Cardiac muscle cell (in vitro differentiated cells and primary cell): ENCODE measurements at regions not wholly inside any gene's neighbourhood (a gene's known extent, or its start where the extent isn't known, plus 50 kb on each side); places are given as distances from the start of the nearest gene placed in this dataset.

Experiments used
- DNase-seq, 2 donors: peaks; one replicate each; pipeline versions ENCODE4 v3.0.0 to v3.0.0-alpha.2; 2010 to 2017; ENCODE audit warnings: low read depth in 1 of 2, low spot score in 1 of 2
- H3K27ac ChIP-seq: fragments of 200-600 bp; sonication (generic); 2 replicates; pipeline ENCODE4 v1.5.1; 2016
- H3K27me3 ChIP-seq: fragments of 200-600 bp; sonication (generic); 2 replicates; pipeline ENCODE4 v1.6.0; 2016; ENCODE audit warnings: control low read depth
- H3K36me3 ChIP-seq: fragments of 200-600 bp; sonication (generic); 2 replicates; pipeline ENCODE4 v1.5.1; 2016; ENCODE audit warnings: control low read depth
- H3K4me1 ChIP-seq: fragments of 200-600 bp; sonication (generic); 2 replicates; pipeline ENCODE4 v1.8.1; 2017; ENCODE audit warnings: low read depth, mild to moderate bottlenecking, mixed run types
- H3K4me3 ChIP-seq: fragments of 200-600 bp; sonication (generic); 2 replicates; pipeline ENCODE4 v1.5.1; 2016; ENCODE audit warnings: mild to moderate bottlenecking
- H3K9me3 ChIP-seq: fragments of 200-600 bp; sonication (generic); 2 replicates; pipeline ENCODE4 v1.5.1; 2017; ENCODE audit warnings: low read depth, mild to moderate bottlenecking, control low read depth
- TF ChIP-seq, protein P1 (sequence below): IDR thresholded peaks from 2 replicates; pipeline ENCODE4 v1.5.1; 2012; ENCODE audit warnings: low read depth, mild to moderate bottlenecking, low read length

DNA sequence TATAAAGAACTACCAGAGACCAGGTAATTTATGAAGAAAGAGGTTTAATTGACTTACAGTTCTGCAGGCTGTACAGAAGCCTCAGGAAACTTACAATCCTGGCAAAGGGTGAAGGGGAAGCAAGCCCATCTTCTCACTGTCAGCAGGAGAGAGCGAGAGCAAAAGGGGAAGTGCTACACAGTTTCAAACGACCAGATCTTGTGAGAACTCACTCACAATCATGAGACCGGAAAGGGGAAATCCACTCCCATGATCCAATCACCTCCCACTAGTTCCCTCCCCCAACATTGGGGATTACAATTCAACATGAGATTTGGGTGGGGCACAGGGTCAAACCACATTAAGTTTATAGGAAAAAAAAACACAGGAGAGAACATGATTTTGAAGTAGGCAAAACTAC lies 222.1 kb upstream of the SHH start:
- H3K4me3 ChIP-seq: no peak overlapping the region
- H3K27ac ChIP-seq: no peak overlapping the region
- no peaks in the 10 kb centered on the region for H3K36me3 ChIP-seq
- TF ChIP-seq, protein P1, sequence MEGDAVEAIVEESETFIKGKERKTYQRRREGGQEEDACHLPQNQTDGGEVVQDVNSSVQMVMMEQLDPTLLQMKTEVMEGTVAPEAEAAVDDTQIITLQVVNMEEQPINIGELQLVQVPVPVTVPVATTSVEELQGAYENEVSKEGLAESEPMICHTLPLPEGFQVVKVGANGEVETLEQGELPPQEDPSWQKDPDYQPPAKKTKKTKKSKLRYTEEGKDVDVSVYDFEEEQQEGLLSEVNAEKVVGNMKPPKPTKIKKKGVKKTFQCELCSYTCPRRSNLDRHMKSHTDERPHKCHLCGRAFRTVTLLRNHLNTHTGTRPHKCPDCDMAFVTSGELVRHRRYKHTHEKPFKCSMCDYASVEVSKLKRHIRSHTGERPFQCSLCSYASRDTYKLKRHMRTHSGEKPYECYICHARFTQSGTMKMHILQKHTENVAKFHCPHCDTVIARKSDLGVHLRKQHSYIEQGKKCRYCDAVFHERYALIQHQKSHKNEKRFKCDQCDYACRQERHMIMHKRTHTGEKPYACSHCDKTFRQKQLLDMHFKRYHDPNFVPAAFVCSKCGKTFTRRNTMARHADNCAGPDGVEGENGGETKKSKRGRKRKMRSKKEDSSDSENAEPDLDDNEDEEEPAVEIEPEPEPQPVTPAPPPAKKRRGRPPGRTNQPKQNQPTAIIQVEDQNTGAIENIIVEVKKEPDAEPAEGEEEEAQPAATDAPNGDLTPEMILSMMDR: no peak
- no peak for DNase-seq
- no peaks in the 10 kb centered on the region for H3K27me3 ChIP-seq
- no peaks in the 10 kb centered on the region for H3K9me3 ChIP-seq
- no peaks in the 10 kb centered on the region for H3K4me1 ChIP-seq

DNA sequence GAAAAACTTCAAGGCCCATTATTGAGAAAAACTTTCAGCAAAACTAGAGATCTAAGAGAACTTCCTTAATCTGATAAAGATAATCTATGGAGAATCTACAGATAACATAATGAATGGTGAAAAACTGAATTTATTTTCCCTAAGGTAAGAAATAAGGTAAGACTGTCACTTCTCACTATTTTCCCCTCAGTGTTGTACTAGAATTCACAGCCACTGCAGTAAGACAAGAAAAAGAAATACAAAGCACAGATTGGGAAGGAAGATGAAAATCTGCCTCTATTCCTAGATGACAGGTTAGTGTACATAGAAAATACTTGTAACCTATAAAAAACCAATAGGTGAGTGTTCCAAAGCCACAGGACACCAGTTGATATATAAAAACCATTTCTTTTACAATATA lies 220.7 kb upstream of the SHH start:
- no peaks in the 10 kb centered on the region for H3K36me3 ChIP-seq
- no peaks in the 10 kb centered on the region for H3K27me3 ChIP-seq
- no peaks in the 10 kb centered on the region for H3K4me1 ChIP-seq
- TF ChIP-seq, protein P1: no peak
- no peaks in the 10 kb centered on the region for H3K9me3 ChIP-seq
- no peak overlapping the region for H3K4me3 ChIP-seq
- no peak for DNase-seq
- H3K27ac ChIP-seq: no peak overlapping the region

DNA sequence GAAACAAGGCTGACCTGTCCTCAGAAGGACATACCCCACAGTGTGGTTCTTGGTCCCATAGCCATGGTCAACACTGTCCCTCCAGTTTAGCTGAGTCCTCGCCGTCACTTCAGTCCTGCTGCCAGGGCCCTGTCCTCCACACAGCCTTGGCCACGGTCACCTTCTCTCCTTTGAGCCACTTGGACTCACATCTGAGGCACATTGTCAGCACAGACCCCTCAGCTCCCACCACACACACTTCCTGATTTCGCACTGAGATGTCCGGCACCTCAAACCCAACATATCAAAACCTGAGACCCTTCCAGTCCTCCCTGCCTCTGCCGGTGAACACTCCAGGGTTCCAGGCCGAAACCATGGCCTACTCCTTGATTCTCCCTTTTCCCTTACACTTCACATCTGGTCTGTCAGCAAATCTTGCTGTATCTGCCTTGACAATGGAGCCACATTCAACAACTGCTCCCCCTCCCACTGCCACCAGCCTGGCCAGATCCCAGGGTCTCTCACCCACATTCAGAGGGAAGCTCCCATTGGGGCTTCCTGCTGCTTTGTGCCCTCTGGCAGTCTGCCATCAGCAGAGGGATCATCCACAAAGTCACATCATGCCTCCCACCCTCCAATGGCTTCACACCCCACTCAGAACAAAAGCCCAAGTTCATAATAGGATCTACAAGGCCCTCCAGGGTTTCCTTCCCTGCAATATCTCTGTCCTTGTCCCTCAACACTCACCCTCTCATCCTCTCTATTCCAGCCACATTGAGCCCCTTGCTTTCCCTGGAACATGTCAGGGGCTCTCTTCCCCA lies 219.6 kb upstream of the SHH start:
- DNase-seq: no peak
- no peaks in the 10 kb centered on the region for H3K27me3 ChIP-seq
- H3K4me3 ChIP-seq: no peak overlapping the region
- no peaks in the 10 kb centered on the region for H3K9me3 ChIP-seq
- no peaks in the 10 kb centered on the region for H3K4me1 ChIP-seq
- TF ChIP-seq, protein P1: no peak
- no peak overlapping the region for H3K27ac ChIP-seq
- H3K36me3 ChIP-seq: no peaks in the 10 kb centered on the region

DNA sequence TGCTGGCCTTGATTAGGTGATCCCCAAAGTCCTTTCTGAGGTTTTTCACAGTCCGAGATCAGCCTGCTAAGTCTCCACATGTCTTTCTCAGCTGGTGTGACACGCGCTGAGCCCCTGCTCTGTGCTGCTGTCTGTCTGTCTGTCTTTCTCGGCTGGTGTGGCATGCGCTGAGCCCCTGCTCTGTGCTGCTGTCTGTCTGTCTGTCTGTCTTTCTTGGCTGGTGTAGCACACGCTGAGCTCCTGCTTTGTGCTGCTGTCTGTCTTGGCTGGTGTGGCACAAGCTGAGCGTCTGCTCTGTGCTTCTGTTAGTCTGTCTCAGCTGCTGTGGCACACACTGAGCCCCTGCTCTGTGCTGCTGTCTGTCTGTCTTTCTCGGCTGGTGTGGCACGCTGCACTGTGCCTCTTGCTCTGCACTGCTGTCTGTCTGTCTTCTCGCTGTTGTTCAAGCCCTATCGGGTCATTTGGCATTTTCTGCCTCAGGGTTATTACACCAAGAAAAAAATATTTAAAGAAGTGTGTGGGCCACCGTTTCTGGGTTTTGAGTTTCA lies 217.3 kb upstream of the SHH start:
- Histone ChIP-seq H3K27ac (no peak overlapping the region), H3K4me3 (no peak overlapping the region), H3K9me3 (no peaks in the 10 kb centered on the region), H3K36me3 (no peaks in the 10 kb centered on the region), H3K27me3 (no peaks in the 10 kb centered on the region), H3K4me1 (no peaks in the 10 kb centered on the region)
- DNase-seq: no peak
- TF ChIP-seq, protein P1: no peak

DNA sequence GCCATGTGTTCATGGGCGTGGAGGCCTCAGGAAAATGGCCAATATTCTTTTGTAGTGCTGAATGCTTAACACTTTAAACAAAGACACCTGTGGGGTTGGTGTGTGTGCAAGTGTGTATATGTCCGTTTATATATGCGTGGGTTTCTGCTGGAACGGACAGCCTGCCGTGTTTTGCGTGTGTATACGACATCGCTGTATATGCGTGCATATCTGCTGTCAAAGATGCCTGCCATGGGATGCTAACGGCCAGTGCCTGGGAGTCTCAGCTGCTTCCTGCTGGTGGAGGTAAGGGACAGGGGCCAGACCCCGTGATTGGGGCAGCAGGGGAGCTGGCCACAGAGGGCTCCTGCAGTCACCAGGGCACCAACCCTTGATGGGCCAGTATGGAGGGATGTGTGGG lies 216.3 kb upstream of the SHH start:
- Histone ChIP-seq H3K27ac (no peak overlapping the region), H3K4me1 (no peaks in the 10 kb centered on the region), H3K36me3 (no peaks in the 10 kb centered on the region), H3K9me3 (no peaks in the 10 kb centered on the region), H3K4me3 (no peak overlapping the region), H3K27me3 (no peaks in the 10 kb centered on the region)
- no peak for DNase-seq
- TF ChIP-seq, protein P1: no peak
